ENCODE measurements at regions not wholly inside any gene's neighbourhood (a gene's known extent, or its start where the extent isn't known, plus 50 kb on each side); places are given as distances from the start of the nearest gene placed in this dataset.
"Not testable (repeated sequence)": the region's sequence is repeated elsewhere in the genome, so short reads cannot be mapped to it uniquely, and the experiment has no call there.

GRCh38 chr12:22130671-22131070 is 84.7 kb downstream of the CMAS start:
- ATAC-seq = no peak
- Histone ChIP-seq H3K4me1 (no peaks in the 10 kb centered on the region), H3K4me3 (no peak overlapping the region), H3K27me3 (peaks cover 0 to 4% (median 0%) of the 10 kb centered on the region in 7 donors), H3K27ac (no peak overlapping the region), H3K9me3 (peaks cover 0 to 13% (median 0%) of the 10 kb centered on the region in 11 donors), H3K36me3 (no peaks in the 10 kb centered on the region)
- TF ChIP-seq CTCF (IDR thresholded peaks at IDR 0.05) = no peak
- no peak for DNase-seq
- 90 to 92% methylated on average over 3 of the region's 3 CpGs for WGBS, 2 donors
- intact Hi-C loops (cut with DNase I) = no loop called here

DNA sequence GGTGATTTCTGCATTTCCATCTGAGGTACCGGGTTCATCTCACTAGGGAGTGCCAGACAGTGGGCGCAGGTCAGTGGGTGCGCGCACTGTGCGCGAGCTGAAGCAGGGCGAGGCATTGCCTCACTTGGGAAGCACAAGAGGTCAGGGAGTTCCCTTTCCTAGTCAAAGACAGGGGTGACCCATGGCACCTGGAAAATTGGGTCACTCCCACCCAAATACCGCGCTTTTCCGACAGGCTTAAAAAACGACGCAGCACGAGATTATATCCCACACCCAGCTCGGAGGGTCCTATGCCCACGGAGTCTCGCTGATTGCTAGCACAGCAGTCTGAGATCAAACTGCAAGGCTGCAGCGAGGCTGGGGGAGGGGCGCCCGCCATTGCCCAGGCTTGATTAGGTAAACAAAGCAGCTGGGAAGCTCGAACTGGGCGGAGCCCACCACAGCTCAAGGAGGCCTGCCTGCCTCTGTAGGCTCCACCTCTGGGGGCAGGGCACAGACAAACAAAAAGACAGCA is 90.6 kb downstream of the CMAS start:
- H3K9me3 ChIP-seq; ATAC-seq; H3K27ac ChIP-seq; H3K27me3 ChIP-seq; DNase-seq; intact Hi-C loops (cut with DNase I); H3K4me1 ChIP-seq; H3K4me3 ChIP-seq; H3K36me3 ChIP-seq: not testable (repeated sequence)
- whole genome bisulfite sequencing, 2 donors = 79 to 83% methylated on average over 16 to 17 of the region's 21 CpGs

All from heart right ventricle (tissue), 16 donors.